Upper lobe of right lung (tissue), 1 donor: ENCODE measurements at regions not wholly inside any gene's neighbourhood (a gene's known extent, or its start where the extent isn't known, plus 50 kb on each side); places are given as distances from the start of the nearest gene placed in this dataset.

ENCODE experiments used
- ATAC-seq: fragments of 200-7000 bp; cut with Tn5 transposase; one replicate; pipeline ENCODE4 v1.9.1; 2020; ENCODE audit warnings: mild to moderate bottlenecking, moderate library complexity
- DNase-seq: peaks from one replicate; pipeline ENCODE4 v3.0.0-alpha.2; 2020
- H3K27ac ChIP-seq: fragments of 200-600 bp; one replicate; pipeline ENCODE4 v1.8.0; 2022
- H3K27me3 ChIP-seq: fragments of 200-600 bp; one replicate; pipeline ENCODE4 v1.8.0; 2022; ENCODE audit warnings: mild to moderate bottlenecking
- H3K36me3 ChIP-seq: fragments of 200-600 bp; one replicate; pipeline ENCODE4 v1.8.0; 2022
- H3K4me1 ChIP-seq: fragments of 200-600 bp; one replicate; pipeline ENCODE4 v1.8.0; 2022
- H3K4me3 ChIP-seq: fragments of 200-600 bp; one replicate; pipeline ENCODE4 v1.8.0; 2022; ENCODE audit warnings: mild to moderate bottlenecking
- H3K9me3 ChIP-seq: fragments of 200-600 bp; one replicate; pipeline ENCODE4 v1.8.0; 2022
- CTCF ChIP-seq: fragments of 200-600 bp; IDR thresholded peaks from one replicate; pipeline ENCODE4 v1.8.0; 2022; ENCODE audit warnings: antibody characterized with exemption
- intact Hi-C: fragments of 100-400 bp; cut with DNase I; formaldehyde crosslinking; loops from one replicate; pipeline ENCODE4 v1.11.0; 2022
- donor health status: DM: no; HTN: yes; CAD: no; lungs with severe emphysema.

- intact Hi-C loops = no loop called here
- no peaks in the 10 kb centered on the region for H3K4me1 ChIP-seq
- no peaks in the 10 kb centered on the region for H3K9me3 ChIP-seq
- TF ChIP-seq CTCF = no peak
- ATAC-seq (no peak), DNase-seq (no peak)
- no peaks in the 10 kb centered on the region for H3K27me3 ChIP-seq
- no peak overlapping the region for H3K4me3 ChIP-seq
- no peak overlapping the region for H3K27ac ChIP-seq
- no peaks in the 10 kb centered on the region for H3K36me3 ChIP-seq
Measured at GRCh38 chr20:39245685-39246311, 283.7 kb downstream of the DHX35 start.

- ATAC-seq (no peak), DNase-seq (no peak)
- no peaks in the 10 kb centered on the region for H3K27me3 ChIP-seq
- no peak overlapping the region for H3K27ac ChIP-seq
- TF ChIP-seq CTCF = no peak
- no peaks in the 10 kb centered on the region for H3K9me3 ChIP-seq
- no peaks in the 10 kb centered on the region for H3K4me1 ChIP-seq
- H3K4me3 ChIP-seq = no peak overlapping the region
- no peaks in the 10 kb centered on the region for H3K36me3 ChIP-seq
- intact Hi-C loops = no loop called here
Measured at GRCh38 chr20:39243962-39244361, 281.8 kb downstream of the DHX35 start.

GRCh38 chr20:39242614-39243013, 280.5 kb downstream of the DHX35 start:
- DNase-seq (no peak), ATAC-seq (no peak)
- no peak for TF ChIP-seq CTCF
- intact Hi-C loops = no loop called here
- no peak overlapping the region for H3K4me3 ChIP-seq
- no peak overlapping the region for H3K27ac ChIP-seq
- H3K36me3 ChIP-seq = no peaks in the 10 kb centered on the region
- no peaks in the 10 kb centered on the region for H3K4me1 ChIP-seq
- no peaks in the 10 kb centered on the region for H3K27me3 ChIP-seq
- H3K9me3 ChIP-seq = no peaks in the 10 kb centered on the region

- Histone ChIP-seq H3K36me3 (no peaks in the 10 kb centered on the region), H3K4me3 (no peak overlapping the region), H3K27me3 (no peaks in the 10 kb centered on the region), H3K9me3 (no peaks in the 10 kb centered on the region), H3K27ac (no peak overlapping the region), H3K4me1 (no peaks in the 10 kb centered on the region)
- intact Hi-C loops = no loop called here
- no peak for TF ChIP-seq CTCF
- ATAC-seq (no peak), DNase-seq (no peak)
Measured at GRCh38 chr20:39234520-39235095, 272.5 kb downstream of the DHX35 start.

GRCh38 chr20:39233755-39234154, 271.6 kb downstream of the DHX35 start:
- Histone ChIP-seq H3K4me1 (no peaks in the 10 kb centered on the region), H3K36me3 (no peaks in the 10 kb centered on the region), H3K9me3 (no peaks in the 10 kb centered on the region), H3K4me3 (no peak overlapping the region), H3K27ac (no peak overlapping the region), H3K27me3 (no peaks in the 10 kb centered on the region)
- no peak for TF ChIP-seq CTCF
- intact Hi-C loops = no loop called here
- ATAC-seq = no peak
- no peak for DNase-seq

GRCh38 chr20:39227416-39227815, 265.3 kb downstream of the DHX35 start:
- no peak for ATAC-seq
- intact Hi-C loops = no loop called here
- no peak overlapping the region for H3K4me3 ChIP-seq
- DNase-seq = no peak
- H3K4me1 ChIP-seq = no peaks in the 10 kb centered on the region
- H3K36me3 ChIP-seq = no peaks in the 10 kb centered on the region
- H3K27ac ChIP-seq = no peak overlapping the region
- H3K9me3 ChIP-seq = no peaks in the 10 kb centered on the region
- no peaks in the 10 kb centered on the region for H3K27me3 ChIP-seq
- no peak for TF ChIP-seq CTCF
